K562 (cell line): ENCODE measurements at regions not wholly inside any gene's neighbourhood (a gene's known extent, or its start where the extent isn't known, plus 50 kb on each side); places are given as distances from the start of the nearest gene placed in this dataset.

Source experiments
- KLF13 ChIP-seq: fragments of 450-650 bp; IDR thresholded peaks from 2 replicates; pipeline ENCODE4 v1.6.1; 2016; ENCODE audit warnings: missing genetic modification characterization, low read depth, mild to moderate bottlenecking, missing compliant biosample characterization, moderate library complexity, borderline replicate concordance
- KLF6 ChIP-seq: fragments of 250-450 bp; sonication (Bioruptor Pico); IDR thresholded peaks from 2 replicates; pipeline ENCODE4 v1.4.0; 2020; ENCODE audit warnings: mild to moderate bottlenecking, moderate library complexity, borderline replicate concordance
- TF ChIP-seq, protein P1 (sequence below), 2 experiments: fragments of 450-650 bp; IDR thresholded peaks; 2 replicates each; pipeline ENCODE4 v1.6.1; 2016; ENCODE audit warnings: mild to moderate bottlenecking in 2 of 2, borderline replicate concordance in 1 of 2, low read depth in 1 of 2, moderate library complexity in 1 of 2

DNA sequence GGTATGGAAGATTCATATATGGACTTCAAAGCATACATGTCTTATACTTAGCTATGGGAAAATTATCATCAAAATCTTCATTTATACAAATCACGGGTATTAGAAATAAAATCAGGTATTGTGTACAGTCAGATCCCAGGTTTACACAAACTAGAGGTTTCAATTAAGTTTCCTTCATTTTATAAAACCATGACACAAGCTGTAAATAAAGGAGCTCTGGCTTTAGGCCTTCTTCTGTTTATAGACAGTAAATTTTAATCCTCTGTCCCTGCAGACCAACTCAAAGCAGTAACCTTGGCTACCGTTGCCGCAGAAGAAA, 68.8 kb upstream of the CHD2 start (continued):
- TF ChIP-seq, protein P1, sequence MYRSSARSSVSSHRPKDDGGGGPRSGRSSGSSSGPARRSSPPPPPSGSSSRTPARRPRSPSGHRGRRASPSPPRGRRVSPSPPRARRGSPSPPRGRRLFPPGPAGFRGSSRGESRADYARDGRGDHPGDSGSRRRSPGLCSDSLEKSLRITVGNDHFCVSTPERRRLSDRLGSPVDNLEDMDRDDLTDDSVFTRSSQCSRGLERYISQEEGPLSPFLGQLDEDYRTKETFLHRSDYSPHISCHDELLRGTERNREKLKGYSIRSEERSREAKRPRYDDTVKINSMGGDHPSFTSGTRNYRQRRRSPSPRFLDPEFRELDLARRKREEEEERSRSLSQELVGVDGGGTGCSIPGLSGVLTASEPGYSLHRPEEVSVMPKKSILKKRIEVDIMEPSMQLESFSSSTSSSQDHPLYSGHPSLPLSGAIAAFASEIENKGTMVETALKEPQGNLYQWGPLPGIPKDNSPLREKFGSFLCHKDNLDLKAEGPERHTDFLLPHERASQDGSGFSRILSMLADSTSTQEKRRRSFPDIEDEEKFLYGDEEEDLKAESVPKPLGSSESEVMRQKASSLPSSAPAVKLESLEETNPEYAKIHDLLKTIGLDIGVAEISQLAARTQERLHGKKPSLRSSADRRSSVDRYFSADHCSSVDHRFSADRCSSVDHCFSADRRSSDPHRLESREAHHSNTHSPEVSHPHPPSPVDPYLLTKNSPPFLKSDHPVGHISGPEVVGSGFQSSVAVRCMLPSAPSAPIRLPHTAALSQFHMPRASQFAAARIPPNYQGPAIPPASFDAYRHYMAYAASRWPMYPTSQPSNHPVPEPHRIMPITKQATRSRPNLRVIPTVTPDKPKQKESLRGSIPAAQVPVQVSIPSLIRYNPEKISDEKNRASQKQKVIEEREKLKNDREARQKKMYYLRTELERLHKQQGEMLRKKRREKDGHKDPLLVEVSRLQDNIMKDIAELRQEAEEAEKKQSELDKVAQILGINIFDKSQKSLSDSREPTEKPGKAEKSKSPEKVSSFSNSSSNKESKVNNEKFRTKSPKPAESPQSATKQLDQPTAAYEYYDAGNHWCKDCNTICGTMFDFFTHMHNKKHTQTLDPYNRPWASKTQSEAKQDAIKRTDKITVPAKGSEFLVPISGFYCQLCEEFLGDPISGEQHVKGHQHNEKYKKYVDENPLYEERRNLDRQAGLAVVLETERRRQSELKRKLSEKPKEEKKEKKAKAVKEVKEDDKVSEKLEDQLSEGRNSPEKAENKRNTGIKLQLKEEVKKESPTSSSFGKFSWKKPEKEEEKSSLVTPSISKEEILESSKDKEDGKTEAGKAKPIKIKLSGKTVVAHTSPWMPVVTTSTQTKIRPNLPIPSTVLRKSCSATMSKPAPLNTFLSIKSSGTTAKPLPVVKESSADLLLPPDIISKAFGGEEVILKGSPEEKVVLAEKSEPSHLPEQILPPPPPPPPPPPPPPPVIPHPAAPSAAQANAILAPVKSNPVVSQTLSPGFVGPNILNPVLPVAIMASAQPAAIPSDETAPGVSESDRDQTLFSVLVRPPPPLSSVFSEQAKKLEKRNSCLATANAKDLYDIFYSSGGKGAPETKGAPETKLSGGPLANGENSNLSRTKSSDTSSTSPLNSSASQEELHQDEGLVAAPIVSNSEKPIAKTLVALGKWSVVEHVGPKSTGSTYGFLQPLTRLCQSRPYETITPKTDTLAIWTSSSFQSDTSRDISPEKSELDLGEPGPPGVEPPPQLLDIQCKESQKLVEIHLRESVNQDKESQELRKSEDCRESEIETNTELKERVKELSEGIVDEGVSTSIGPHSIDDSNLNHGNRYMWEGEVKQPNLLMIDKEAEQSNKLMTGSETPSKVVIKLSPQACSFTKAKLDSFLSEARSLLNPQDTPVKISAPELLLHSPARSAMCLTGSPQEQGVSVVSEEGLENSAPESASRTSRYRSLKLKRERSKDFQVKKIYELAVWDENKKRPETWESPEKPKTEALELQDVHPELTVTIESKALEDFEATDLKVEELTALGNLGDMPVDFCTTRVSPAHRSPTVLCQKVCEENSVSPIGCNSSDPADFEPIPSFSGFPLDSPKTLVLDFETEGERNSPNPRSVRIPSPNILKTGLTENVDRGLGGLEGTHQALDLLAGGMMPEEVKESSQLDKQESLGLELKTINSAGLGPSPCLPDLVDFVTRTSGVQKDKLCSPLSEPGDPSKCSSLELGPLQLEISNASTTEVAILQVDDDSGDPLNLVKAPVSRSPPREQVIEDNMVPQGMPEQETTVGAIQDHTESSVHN (IDR thresholded peaks at IDR 0.05; ENCODE audit: borderline replicate concordance in 1 of 2, low read depth in 1 of 2) = 0 out of 4 replicates have a peak, but pooled peaks of 1 of the 2 experiments have one; percentile 62
- no peak for TF ChIP-seq KLF6 (CRISPR knock-in tag)
- TF ChIP-seq KLF13 (tag) = no peak
